NT2/D1 (cell line): ENCODE measurements at regions not wholly inside any gene's neighbourhood (a gene's known extent, or its start where the extent isn't known, plus 50 kb on each side); places are given as distances from the start of the nearest gene placed in this dataset.

Experiments used
- SUZ12 ChIP-seq: IDR thresholded peaks from 2 replicates; pipeline ENCODE4 v1.6.1; 2011; ENCODE audit not compliant: insufficient read length, insufficient read depth; ENCODE audit errors: extremely low read depth
- YY1 ChIP-seq: IDR thresholded peaks from 2 replicates; pipeline ENCODE4 v1.6.1; 2011; ENCODE audit not compliant: insufficient read length, insufficient read depth
- ZNF274 ChIP-seq: IDR thresholded peaks from 2 replicates; pipeline ENCODE4 v1.6.1; 2011; ENCODE audit warnings: mild to moderate bottlenecking, low read depth, low read length

- TF ChIP-seq SUZ12: no peak
- TF ChIP-seq YY1: no peak
- no peak for TF ChIP-seq ZNF274
Observed at GRCh38 chr17:79361873-79362771, 248.7 kb downstream of the RBFOX3 start.
